HG03103 (cell line): ENCODE measurements at regions not wholly inside any gene's neighbourhood (a gene's known extent, or its start where the extent isn't known, plus 50 kb on each side); places are given as distances from the start of the nearest gene placed in this dataset.

Source experiments
- ATAC-seq: cut with Tn5 transposase; IDR thresholded peaks from one replicate; pipeline ENCODE4 v1.9.1; 2021; ENCODE audit warnings: low read depth; ENCODE audit not compliant: unreplicated experiment

DNA sequence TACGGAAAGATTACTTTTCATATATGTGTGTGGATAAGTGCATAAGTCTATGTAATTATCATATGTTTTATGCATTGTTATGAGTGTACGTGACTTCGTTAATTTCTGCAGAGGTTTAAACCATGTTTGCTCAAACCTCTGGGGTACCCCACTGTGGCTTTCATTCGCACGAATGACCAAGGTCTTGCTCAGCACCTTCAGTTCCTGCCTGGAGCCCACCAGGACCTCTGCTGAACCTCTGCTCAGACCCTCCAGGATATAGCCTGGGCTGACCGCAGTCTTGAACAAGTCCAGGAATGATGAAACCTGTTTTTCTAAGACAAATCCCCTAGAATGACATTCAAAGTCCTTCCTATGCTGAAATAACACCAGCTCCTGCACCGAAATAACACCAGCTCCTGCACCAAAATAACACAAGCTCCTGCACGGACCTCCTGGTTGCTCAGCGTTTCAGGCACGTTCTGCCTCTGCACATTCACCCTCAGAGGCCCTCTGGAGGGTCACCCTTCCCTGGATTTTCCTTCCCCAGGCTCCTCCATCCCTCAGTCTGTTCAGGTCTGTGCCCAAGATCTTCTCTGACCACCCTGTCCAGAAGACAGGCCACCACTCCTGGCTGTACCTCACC, 99.7 kb upstream of the BOD1 start:
- ATAC-seq, result no peak

DNA sequence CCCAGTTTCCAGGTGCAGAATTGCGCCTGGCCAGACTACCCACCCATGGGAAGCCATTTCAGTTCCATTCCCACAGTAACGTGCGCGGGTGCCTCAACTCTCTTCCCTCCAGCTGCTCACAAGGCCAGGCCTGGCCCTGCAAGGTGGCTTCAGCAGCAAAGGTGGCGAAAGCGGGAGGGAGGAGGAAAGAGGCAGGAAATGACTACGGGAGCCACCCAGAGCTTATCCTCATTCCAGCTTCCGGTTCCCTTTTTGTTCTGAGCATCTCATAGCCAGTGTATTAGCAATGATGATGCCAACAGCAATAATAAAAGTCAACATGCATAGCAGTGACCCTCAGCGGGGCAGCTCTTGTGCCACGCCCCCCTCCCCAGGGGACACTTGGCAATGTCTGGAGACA, 101.5 kb upstream of the BOD1 start:
- ATAC-seq, result no peak

- ATAC-seq, result no peak
Measured at GRCh38 chr5:173718469-173718868, 102.0 kb upstream of the BOD1 start.

DNA sequence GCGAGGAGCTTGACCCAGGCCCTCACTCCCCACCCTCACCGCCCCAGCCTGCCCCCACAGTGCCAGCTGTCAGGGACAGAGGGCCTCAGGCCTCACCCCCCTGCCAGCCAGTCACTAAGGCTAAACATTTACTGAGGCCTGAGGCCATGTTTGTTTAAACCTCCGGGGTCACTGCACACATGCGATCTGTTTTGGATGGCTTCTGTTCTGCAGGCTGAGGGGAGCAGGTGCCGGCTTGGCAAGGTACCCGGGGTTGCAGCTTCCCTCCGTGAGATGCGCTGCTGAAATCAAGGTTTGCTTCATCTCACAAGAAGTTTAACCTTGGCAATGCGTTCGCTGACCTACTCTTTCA, 103.3 kb upstream of the BOD1 start:
- ATAC-seq, result no peak

- no peak for ATAC-seq
Measured at GRCh38 chr5:173720286-173720952, 104.0 kb upstream of the BOD1 start.

DNA sequence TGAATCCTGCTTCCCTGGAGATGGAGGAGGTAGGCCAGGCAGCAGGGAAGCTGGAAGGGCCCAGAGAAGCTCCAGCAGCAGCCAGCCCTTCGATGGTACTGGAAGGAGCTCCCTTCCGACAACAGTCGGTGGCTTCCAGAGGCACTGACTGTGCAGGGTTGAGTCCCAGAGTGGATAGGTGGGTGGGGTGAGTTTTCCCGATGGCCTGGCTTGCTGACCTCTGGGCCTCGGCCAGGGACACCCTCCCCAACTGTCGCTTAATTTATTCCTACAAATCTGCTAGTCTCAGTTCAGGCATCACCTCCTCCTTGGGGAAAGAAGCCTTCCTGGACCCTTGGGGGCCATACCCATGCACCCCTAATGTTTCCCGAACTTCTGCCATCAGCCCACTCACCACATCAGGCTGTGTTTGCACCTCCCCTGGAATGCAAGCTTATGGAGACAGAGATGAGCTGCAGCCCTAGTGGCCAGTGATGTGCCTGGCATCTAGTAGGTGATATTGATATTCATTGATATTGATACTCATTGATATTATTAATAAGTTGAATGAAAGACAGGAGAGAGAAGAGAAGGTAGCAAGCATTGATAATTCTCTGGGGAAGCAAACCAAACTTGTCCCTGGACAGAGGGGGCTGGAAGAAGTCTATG, 104.6 kb upstream of the BOD1 start:
- ATAC-seq, result no peak

- no peak for ATAC-seq
Measured at GRCh38 chr5:173721601-173722232, 105.3 kb upstream of the BOD1 start.

DNA sequence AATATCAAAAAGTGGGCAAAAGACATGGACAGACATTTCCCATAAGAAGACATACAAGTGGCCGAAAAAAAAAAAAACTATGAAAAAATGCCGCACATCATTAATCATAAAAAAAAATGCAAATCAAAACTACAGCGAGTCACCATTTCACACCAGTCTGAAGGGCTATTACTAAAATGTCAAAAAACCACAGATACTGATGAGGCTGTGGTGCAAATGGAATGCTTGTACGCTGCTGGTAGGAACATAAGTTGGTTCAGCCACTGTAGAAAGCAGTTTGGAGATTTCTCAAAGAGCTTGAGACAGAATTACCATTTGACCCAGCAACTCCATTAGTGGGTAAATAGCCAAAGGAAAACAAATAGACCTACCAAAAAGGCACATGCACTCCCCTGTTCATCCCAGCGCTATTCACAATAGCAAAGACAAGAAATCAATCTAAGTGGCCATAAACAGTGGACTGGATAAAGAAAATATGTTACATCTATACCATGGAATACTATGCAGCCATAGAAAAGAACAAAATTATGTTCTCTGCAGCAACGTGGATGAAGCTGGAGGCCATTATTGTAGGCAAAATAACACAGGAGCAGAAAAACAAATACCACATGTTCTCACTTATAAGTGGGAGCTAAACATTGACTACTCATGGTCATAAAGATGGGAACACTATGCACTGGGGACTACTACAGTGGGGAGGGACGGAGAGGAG, 110.6 kb upstream of the BOD1 start:
- no peak for ATAC-seq

DNA sequence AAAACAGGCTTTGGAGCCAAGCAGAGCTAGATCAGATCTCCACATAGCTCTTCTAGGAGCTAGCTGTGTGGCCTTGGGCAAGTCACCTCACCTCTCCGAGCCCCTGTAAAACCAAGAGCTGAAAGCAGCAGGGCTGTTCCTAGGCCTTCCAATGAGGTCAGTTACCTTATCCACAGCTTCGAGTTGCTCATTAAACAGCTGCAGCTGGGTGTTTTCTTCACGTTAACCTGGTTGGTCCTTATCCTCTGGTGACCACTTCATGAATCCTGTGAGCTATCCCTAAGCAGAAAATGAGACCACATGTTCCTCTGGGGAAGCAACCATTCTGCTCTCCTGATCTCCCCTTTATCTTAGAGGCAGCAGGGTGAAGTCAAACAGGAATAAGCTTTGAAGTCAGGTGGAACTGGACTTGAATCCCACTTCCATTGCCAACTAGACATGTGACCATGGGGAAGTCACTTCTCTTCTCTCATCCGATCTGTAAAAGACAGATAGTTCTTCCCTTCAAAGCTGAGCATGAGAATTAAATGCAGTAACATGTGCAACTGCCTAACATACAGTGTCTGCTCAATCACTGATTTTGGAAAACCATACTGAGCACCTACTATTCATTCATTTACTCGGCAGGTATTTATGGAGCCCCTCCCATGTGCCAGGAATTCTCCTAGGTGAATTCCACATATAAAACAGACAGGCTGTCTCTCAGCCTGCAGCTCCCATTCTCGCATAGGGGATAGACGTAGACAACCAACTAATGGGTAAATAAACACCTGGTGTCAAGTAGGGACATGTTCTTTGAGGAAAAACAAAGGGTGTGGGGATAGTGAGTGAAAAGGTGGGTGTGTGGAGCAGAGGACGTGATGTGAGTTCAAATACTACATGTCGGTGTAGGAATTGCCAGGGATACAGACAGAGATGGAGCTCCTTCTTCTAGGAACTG, 111.7 kb upstream of the BOD1 start:
- no peak for ATAC-seq

GRCh38 chr5:173729079-173729765, 112.8 kb upstream of the BOD1 start:
- no peak for ATAC-seq

DNA sequence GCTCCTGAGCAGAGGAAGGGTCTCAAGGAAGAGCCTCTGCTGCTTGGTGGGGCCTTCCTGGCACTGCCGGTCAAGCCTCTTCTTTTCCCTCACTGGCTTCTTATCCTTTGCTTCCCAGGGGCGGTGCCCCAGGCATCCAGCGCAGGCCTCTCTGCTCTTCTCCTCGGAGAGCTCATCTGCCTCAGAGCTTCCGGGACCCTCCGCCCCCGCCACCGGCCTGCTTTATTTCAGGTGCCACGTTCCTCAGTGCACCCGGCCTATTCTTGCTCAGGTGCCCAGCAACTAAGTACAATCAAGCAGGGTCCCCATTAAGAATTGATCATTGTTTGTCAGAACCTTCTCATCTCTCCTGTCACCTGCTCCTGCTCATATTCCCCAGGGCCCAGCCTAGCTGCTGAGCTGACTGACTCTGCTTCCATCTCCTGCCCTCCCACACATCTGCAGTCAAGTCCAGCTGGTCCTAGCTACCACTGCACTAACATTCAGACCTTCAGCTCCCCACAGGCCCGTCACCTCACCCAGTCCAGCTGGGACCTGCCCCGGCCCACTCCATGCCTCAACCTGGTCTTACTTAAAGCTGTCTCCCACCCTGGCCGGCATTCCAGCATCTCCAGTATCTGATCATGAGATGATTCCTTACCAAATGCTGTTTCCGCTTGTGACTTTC, 114.3 kb upstream of the BOD1 start:
- ATAC-seq, result no peak

DNA sequence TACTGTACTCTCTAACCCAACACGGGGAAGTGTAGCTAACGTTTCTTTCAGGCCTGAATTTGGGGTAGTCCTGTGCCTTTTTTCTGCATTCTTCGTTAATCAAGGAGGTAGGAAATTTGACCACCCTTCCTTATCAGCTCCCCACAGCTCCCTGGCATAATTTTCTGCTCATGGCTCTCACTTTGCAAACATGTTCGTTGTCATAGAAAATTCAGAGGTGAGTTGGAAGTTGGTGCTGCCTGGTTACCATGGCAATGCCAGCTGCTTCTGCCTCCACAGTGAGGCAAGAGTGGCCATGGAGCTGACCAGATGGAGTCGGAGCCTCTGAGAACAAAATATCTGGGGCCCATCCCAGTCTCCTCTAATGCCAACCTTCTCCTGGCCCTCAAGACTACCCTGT, 116.6 kb upstream of the BOD1 start:
- no peak for ATAC-seq

GRCh38 chr5:173733425-173733824, 117.0 kb upstream of the BOD1 start:
- ATAC-seq, result no peak

DNA sequence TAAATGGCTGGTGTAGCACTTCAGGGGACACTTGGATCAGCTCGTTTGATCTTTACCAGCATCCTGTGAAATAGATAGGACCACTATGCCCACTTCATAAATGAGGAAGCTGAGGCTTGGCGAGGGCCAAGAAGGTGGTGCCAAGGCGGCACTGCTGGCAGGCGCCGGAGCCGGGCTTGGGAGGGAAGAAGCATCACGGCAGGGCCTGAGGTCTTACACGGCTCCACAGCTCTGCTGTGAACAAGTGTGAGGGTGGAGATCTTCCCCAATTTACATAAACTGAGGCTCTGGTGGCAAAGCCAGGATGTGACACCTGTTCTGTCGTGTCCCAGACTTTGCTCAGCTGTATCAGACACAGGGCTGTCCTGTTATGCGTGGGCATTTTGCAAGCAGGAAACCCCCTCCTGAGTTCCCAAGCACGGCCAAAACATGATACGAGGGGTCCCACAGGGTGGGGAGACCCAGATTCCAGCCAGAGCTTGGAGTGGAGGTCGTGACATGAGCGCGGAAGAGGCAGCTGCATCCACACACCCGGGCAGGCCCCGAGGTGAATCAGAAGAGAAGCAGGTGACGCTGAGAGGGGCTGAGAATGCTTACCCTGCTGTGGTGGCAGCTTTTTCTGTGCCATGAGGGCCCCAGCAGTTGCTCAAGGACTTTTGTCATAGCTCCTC, 117.5 kb upstream of the BOD1 start:
- ATAC-seq, result no peak

DNA sequence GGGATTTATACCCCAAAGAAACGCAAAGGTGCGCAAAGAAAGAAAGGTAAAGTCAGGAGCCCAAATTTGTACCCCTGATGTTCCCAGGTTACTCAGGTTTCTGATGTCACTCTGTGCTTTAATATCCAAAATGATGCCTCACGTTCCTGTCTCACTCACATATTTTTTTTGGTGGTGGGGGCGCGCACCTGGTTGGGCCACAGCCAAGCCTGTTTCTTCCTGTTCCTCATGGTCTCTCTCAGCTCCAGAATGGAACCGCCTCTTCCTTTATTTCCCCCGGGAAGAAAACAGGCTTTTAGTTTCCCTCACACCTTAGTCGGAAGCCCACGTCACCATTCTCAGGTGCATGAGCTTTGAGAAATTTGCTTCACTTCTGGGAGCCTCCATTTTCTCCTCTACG, 118.3 kb upstream of the BOD1 start:
- ATAC-seq, result no peak

DNA sequence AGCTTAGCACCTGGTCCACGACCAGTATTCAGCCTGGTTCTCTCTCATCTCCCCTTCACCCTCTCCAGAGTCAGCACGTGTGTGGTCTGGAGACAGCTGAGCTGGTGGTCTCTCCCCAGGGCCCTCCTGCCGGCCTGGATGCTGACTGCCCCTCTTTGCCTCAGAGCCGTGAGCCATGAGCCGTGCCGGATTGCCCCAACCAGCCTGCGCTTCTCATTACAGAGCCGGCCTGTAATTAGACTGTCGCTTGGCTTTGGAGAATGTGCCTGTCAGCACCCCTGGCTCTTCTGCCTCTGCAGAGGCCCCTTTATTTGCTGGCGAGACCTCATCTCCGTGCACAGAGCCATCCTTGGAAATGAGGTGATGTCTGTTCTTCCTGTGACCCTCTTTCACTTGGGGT, 118.7 kb upstream of the BOD1 start:
- no peak for ATAC-seq

- ATAC-seq, result no peak
Measured at GRCh38 chr5:173735691-173736090, 119.2 kb upstream of the BOD1 start.

- no peak for ATAC-seq
Measured at GRCh38 chr5:173736374-173736773, 119.9 kb upstream of the BOD1 start.
